Liver (tissue), 8 donors: ENCODE measurements at regions not wholly inside any gene's neighbourhood (a gene's known extent, or its start where the extent isn't known, plus 50 kb on each side); places are given as distances from the start of the nearest gene placed in this dataset.

Experiments
- DNase-seq: peaks from one replicate; pipeline ENCODE4 v3.0.0-alpha.2; 2017; ENCODE audit warnings: low spot score
- H3K27ac ChIP-seq, 2 donors: one replicate each; pipeline ENCODE4 v1.7.0; 2013; ENCODE audit warnings: inconsistent platforms in 2 of 2, low read length in 2 of 2, control low read depth in 1 of 2, low read depth in 1 of 2, mild to moderate bottlenecking in 1 of 2
- H3K27me3 ChIP-seq, 4 donors: one replicate each; pipeline versions ENCODE4 v1.6.1 to v1.7.0; 2013; ENCODE audit warnings: low read length in 3 of 4, inconsistent platforms in 1 of 4, mild to moderate bottlenecking in 1 of 4, moderate library complexity in 1 of 4; ENCODE audit not compliant: control insufficient read depth in 4 of 4, insufficient read depth in 4 of 4
- H3K36me3 ChIP-seq, 4 donors: one replicate each; pipeline versions ENCODE4 v1.6.1 to v1.7.0; 2013; ENCODE audit warnings: low read length in 3 of 4, mild to moderate bottlenecking in 3 of 4, low read depth in 1 of 4, moderate library complexity in 1 of 4; ENCODE audit not compliant: control insufficient read depth in 4 of 4, insufficient read depth in 3 of 4
- H3K4me1 ChIP-seq, 4 donors: one replicate each; pipeline versions ENCODE4 v1.6.1 to v1.7.0; 2013; ENCODE audit warnings: low read length in 3 of 4, mild to moderate bottlenecking in 3 of 4, moderate library complexity in 1 of 4; ENCODE audit not compliant: control insufficient read depth in 4 of 4, insufficient read depth in 4 of 4
- H3K4me3 ChIP-seq, 3 donors: one replicate each; pipeline versions ENCODE4 v1.6.1 to v1.7.0; 2013; ENCODE audit warnings: low read length in 3 of 3, control low read depth in 1 of 3, low read depth in 1 of 3, mild to moderate bottlenecking in 1 of 3
- H3K9ac ChIP-seq, 2 donors: one replicate each; pipeline ENCODE4 v1.7.0; 2013; ENCODE audit warnings: low read length in 2 of 2, mild to moderate bottlenecking in 2 of 2, moderate library complexity in 2 of 2, control low read depth in 1 of 2, low read depth in 1 of 2
- H3K9me3 ChIP-seq, 4 donors: one replicate each; pipeline versions ENCODE4 v1.6.1 to v1.7.0; 2013; ENCODE audit warnings: low read length in 3 of 4; ENCODE audit not compliant: control insufficient read depth in 4 of 4
- EGR1 ChIP-seq, 2 donors: IDR thresholded peaks; 2 replicates each; pipeline ENCODE4 v1.6.1; 2016 to 2018; ENCODE audit warnings: antibody characterized with exemption in 2 of 2, low read depth in 2 of 2
- FOXA1 ChIP-seq: IDR thresholded peaks from 2 replicates; pipeline ENCODE4 v1.6.1; 2016; ENCODE audit warnings: antibody characterized with exemption
- FOXA2 ChIP-seq: IDR thresholded peaks from 2 replicates; pipeline ENCODE4 v1.6.1; 2016; ENCODE audit warnings: antibody characterized with exemption
- GABPA ChIP-seq, 2 donors: IDR thresholded peaks in 1 of 2; conservative IDR thresholded peaks in 1 of 2; 2 replicates each; pipeline ENCODE4 v1.6.1; 2016; ENCODE audit warnings: antibody characterized with exemption in 2 of 2, mild to moderate bottlenecking in 1 of 2, moderate library complexity in 1 of 2
- HNF4A ChIP-seq, 2 donors: conservative IDR thresholded peaks; 2 replicates each; pipeline ENCODE4 v1.6.1; 2016; ENCODE audit warnings: antibody characterized with exemption in 2 of 2, mild to moderate bottlenecking in 2 of 2
- HNF4G ChIP-seq: IDR thresholded peaks from 2 replicates; pipeline ENCODE4 v1.6.1; 2016; ENCODE audit warnings: antibody characterized with exemption
- JUND ChIP-seq, 2 donors: IDR thresholded peaks; 2 replicates each; pipeline ENCODE4 v1.6.1; 2016; ENCODE audit warnings: antibody characterized with exemption in 2 of 2
- NR2F2 ChIP-seq: IDR thresholded peaks from 2 replicates; pipeline ENCODE4 v1.6.1; 2016; ENCODE audit warnings: antibody characterized with exemption
- RAD21 ChIP-seq, 2 donors: IDR thresholded peaks; 2 replicates each; pipeline ENCODE4 v1.6.1; 2016; ENCODE audit warnings: antibody characterized with exemption in 2 of 2, mild to moderate bottlenecking in 2 of 2
- RXRA ChIP-seq, 2 donors: IDR thresholded peaks; 2 replicates each; pipeline ENCODE4 v1.6.1; 2017 to 2018; ENCODE audit warnings: antibody characterized with exemption in 2 of 2, mild to moderate bottlenecking in 1 of 2
- SP1 ChIP-seq: IDR thresholded peaks from 2 replicates; pipeline ENCODE4 v1.6.1; 2018; ENCODE audit warnings: antibody characterized with exemption, mild to moderate bottlenecking
- TAF1 ChIP-seq: conservative IDR thresholded peaks from 2 replicates; pipeline ENCODE4 v1.6.1; 2016; ENCODE audit warnings: antibody characterized with exemption, mild to moderate bottlenecking
- YY1 ChIP-seq: IDR thresholded peaks from 2 replicates; pipeline ENCODE4 v1.6.1; 2016; ENCODE audit warnings: antibody characterized with exemption, mild to moderate bottlenecking
- WGBS: extraction: QIAGEN DNeasy Blood & Tissue Kit; methylation state at CpG from one replicate; pipeline ENCODE4 v1.1.7; 2013; 5-methylcytosine and 5-hydroxymethylcytosine counted together
- TF ChIP-seq, protein P1 (sequence below): IDR thresholded peaks from 2 replicates; pipeline ENCODE4 v1.6.1; 2016; ENCODE audit warnings: antibody characterized with exemption
- TF ChIP-seq, protein P2 (sequence below): IDR thresholded peaks from 2 replicates; pipeline ENCODE4 v1.6.1; 2016; ENCODE audit warnings: antibody characterized with exemption
- TF ChIP-seq, protein P3 (sequence below): fragments of 150-350 bp; IDR thresholded peaks from 2 replicates; pipeline ENCODE4 v1.5.1; 2017; ENCODE audit warnings: improper control_type of control experiment, low read depth, low read length; ENCODE audit not compliant: missing input control
- TF ChIP-seq, protein P4 (sequence below): IDR thresholded peaks from 2 replicates; pipeline ENCODE4 v1.6.1; 2016; ENCODE audit warnings: antibody characterized with exemption
- TF ChIP-seq, protein P5 (sequence below): IDR thresholded peaks from 2 replicates; pipeline ENCODE4 v1.6.1; 2016; ENCODE audit warnings: antibody characterized with exemption, mild to moderate bottlenecking
- donor health status: healthy.
- donor health status: healthy.
- donor health status: healthy.
- donor health status: healthy.
- donor health status: healthy.

DNA sequence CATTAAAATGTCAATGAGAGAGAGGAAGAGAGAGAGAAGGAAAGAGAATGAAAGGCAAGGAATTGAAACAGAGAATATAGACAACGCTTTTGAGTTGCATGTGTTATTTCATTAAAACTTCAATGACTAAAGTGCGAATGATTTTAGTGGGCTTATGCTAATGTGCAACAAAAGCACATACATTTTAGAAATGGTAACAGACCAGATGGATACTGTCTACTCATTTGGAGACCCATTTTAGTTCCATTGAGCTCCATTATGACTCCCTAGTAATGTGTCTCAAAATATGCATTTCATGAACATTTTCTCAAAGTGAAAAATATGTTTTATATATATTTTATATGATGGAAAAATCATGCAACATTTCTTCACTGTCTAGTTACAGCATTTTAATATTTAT is 622.2 kb upstream of the GCFC2 start (continued):
- TF ChIP-seq YY1 (no peak), EGR1 (IDR thresholded peaks at IDR 0.05; ENCODE audit: low read depth in 2 of 2) (no peak), SP1 (no peak), RAD21 (IDR thresholded peaks at IDR 0.05) (no peak)

DNA sequence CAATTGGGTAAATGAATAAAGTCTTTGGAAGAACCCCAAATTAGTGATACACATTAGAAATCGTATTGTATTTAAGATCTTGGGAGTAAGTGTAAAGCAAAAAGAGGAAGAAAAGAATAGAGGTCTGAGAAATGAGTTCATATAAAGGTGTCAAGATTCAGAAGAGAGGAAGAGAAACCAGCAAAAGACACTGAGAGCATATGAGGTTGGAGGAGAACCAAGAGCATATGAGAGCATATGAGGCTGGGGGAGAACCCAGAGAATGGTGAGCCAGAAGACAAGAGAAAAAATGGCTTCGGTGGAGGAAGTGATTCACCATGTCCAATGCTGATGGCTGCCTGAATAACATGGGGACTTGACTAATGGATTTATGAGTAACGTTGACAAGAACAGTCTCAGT is 620.1 kb upstream of the GCFC2 start:
- no peaks in the 10 kb centered on the region for H3K9me3 ChIP-seq
- no peak overlapping the region for H3K27ac ChIP-seq
- no peaks in the 10 kb centered on the region for H3K36me3 ChIP-seq
- no peaks in the 10 kb centered on the region for H3K4me1 ChIP-seq
- TF ChIP-seq TAF1 (no peak), HNF4A (conservative IDR thresholded peaks at IDR 0.05) (no peak), EGR1 (IDR thresholded peaks at IDR 0.05; ENCODE audit: low read depth in 2 of 2) (no peak), GABPA (IDR thresholded peaks at IDR 0.05 in 1 of 2, conservative IDR thresholded peaks at IDR 0.05 in 1 of 2) (no peak), RXRA (IDR thresholded peaks at IDR 0.05) (no peak), YY1 (no peak), NR2F2 (no peak), HNF4G (no peak), FOXA2 (no peak), RAD21 (IDR thresholded peaks at IDR 0.05) (no peak), JUND (IDR thresholded peaks at IDR 0.05) (no peak), SP1 (no peak), FOXA1 (no peak)
- TF ChIP-seq, protein P1, sequence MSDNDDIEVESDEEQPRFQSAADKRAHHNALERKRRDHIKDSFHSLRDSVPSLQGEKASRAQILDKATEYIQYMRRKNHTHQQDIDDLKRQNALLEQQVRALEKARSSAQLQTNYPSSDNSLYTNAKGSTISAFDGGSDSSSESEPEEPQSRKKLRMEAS, result no peak
- TF ChIP-seq, protein P2, sequence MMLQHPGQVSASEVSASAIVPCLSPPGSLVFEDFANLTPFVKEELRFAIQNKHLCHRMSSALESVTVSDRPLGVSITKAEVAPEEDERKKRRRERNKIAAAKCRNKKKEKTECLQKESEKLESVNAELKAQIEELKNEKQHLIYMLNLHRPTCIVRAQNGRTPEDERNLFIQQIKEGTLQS, result no peak
- TF ChIP-seq, protein P3, sequence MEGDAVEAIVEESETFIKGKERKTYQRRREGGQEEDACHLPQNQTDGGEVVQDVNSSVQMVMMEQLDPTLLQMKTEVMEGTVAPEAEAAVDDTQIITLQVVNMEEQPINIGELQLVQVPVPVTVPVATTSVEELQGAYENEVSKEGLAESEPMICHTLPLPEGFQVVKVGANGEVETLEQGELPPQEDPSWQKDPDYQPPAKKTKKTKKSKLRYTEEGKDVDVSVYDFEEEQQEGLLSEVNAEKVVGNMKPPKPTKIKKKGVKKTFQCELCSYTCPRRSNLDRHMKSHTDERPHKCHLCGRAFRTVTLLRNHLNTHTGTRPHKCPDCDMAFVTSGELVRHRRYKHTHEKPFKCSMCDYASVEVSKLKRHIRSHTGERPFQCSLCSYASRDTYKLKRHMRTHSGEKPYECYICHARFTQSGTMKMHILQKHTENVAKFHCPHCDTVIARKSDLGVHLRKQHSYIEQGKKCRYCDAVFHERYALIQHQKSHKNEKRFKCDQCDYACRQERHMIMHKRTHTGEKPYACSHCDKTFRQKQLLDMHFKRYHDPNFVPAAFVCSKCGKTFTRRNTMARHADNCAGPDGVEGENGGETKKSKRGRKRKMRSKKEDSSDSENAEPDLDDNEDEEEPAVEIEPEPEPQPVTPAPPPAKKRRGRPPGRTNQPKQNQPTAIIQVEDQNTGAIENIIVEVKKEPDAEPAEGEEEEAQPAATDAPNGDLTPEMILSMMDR, result no peak
- TF ChIP-seq, protein P4, sequence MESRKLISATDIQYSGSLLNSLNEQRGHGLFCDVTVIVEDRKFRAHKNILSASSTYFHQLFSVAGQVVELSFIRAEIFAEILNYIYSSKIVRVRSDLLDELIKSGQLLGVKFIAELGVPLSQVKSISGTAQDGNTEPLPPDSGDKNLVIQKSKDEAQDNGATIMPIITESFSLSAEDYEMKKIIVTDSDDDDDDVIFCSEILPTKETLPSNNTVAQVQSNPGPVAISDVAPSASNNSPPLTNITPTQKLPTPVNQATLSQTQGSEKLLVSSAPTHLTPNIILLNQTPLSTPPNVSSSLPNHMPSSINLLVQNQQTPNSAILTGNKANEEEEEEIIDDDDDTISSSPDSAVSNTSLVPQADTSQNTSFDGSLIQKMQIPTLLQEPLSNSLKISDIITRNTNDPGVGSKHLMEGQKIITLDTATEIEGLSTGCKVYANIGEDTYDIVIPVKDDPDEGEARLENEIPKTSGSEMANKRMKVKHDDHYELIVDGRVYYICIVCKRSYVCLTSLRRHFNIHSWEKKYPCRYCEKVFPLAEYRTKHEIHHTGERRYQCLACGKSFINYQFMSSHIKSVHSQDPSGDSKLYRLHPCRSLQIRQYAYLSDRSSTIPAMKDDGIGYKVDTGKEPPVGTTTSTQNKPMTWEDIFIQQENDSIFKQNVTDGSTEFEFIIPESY, result no peak
- TF ChIP-seq, protein P5, sequence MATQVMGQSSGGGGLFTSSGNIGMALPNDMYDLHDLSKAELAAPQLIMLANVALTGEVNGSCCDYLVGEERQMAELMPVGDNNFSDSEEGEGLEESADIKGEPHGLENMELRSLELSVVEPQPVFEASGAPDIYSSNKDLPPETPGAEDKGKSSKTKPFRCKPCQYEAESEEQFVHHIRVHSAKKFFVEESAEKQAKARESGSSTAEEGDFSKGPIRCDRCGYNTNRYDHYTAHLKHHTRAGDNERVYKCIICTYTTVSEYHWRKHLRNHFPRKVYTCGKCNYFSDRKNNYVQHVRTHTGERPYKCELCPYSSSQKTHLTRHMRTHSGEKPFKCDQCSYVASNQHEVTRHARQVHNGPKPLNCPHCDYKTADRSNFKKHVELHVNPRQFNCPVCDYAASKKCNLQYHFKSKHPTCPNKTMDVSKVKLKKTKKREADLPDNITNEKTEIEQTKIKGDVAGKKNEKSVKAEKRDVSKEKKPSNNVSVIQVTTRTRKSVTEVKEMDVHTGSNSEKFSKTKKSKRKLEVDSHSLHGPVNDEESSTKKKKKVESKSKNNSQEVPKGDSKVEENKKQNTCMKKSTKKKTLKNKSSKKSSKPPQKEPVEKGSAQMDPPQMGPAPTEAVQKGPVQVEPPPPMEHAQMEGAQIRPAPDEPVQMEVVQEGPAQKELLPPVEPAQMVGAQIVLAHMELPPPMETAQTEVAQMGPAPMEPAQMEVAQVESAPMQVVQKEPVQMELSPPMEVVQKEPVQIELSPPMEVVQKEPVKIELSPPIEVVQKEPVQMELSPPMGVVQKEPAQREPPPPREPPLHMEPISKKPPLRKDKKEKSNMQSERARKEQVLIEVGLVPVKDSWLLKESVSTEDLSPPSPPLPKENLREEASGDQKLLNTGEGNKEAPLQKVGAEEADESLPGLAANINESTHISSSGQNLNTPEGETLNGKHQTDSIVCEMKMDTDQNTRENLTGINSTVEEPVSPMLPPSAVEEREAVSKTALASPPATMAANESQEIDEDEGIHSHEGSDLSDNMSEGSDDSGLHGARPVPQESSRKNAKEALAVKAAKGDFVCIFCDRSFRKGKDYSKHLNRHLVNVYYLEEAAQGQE, result no peak
- no peak overlapping the region for H3K9ac ChIP-seq
- H3K27me3 ChIP-seq, result no peaks in the 10 kb centered on the region
- DNase-seq, result no peak
- no peak overlapping the region for H3K4me3 ChIP-seq
- 71% methylated on average over 3 of the region's 3 CpGs for WGBS
